GM21717 (cell line): ENCODE measurements at regions not wholly inside any gene's neighbourhood (a gene's known extent, or its start where the extent isn't known, plus 50 kb on each side); places are given as distances from the start of the nearest gene placed in this dataset.

Source experiments
- ATAC-seq: cut with Tn5 transposase; IDR thresholded peaks from one replicate; pipeline ENCODE4 v1.9.1; 2021; ENCODE audit warnings: mild to moderate bottlenecking, moderate library complexity; ENCODE audit not compliant: unreplicated experiment

GRCh38 chr2:6683516-6683915, 182.2 kb downstream of the CMPK2 start:
- ATAC-seq: no peak

GRCh38 chr2:6685447-6685846, 180.3 kb downstream of the CMPK2 start:
- ATAC-seq: no peak

GRCh38 chr2:6692056-6692455, 173.7 kb downstream of the CMPK2 start:
- no peak for ATAC-seq

- ATAC-seq: no peak
Observed at GRCh38 chr2:6692819-6693218, 172.9 kb downstream of the CMPK2 start.

GRCh38 chr2:6694555-6694954, 171.2 kb downstream of the CMPK2 start:
- no peak for ATAC-seq

- no peak for ATAC-seq
Observed at GRCh38 chr2:6700335-6700734, 165.4 kb downstream of the CMPK2 start.

- no peak for ATAC-seq
Observed at GRCh38 chr2:6704077-6704476, 161.6 kb downstream of the CMPK2 start.

- ATAC-seq: no peak
Observed at GRCh38 chr2:6721395-6721794, 144.3 kb downstream of the CMPK2 start.

GRCh38 chr2:6722574-6722973, 143.1 kb downstream of the CMPK2 start:
- ATAC-seq: no peak

GRCh38 chr2:6723865-6724604, 141.7 kb downstream of the CMPK2 start:
- no peak for ATAC-seq

GRCh38 chr2:6724605-6725140, 141.0 kb downstream of the CMPK2 start:
- no peak for ATAC-seq

GRCh38 chr2:6728156-6728555, 137.6 kb downstream of the CMPK2 start:
- no peak for ATAC-seq

- no peak for ATAC-seq
Observed at GRCh38 chr2:6730003-6730402, 135.7 kb downstream of the CMPK2 start.

- no peak for ATAC-seq
Observed at GRCh38 chr2:6730649-6731532, 134.8 kb downstream of the CMPK2 start.

GRCh38 chr2:6739547-6739946, 126.2 kb downstream of the CMPK2 start:
- no peak for ATAC-seq

GRCh38 chr2:6741229-6741628, 124.5 kb downstream of the CMPK2 start:
- ATAC-seq: no peak

GRCh38 chr2:6744038-6744437, 121.7 kb downstream of the CMPK2 start:
- ATAC-seq: no peak

- ATAC-seq: no peak
Observed at GRCh38 chr2:6747433-6747832, 118.3 kb downstream of the CMPK2 start.

GRCh38 chr2:6748406-6749067, 117.2 kb downstream of the CMPK2 start:
- no peak for ATAC-seq

GRCh38 chr2:6749962-6750361, 115.7 kb downstream of the CMPK2 start:
- no peak for ATAC-seq

- ATAC-seq: no peak
Observed at GRCh38 chr2:6750411-6751158, 115.1 kb downstream of the CMPK2 start.
